HG02885 (cell line): ENCODE measurements at regions not wholly inside any gene's neighbourhood (a gene's known extent, or its start where the extent isn't known, plus 50 kb on each side); places are given as distances from the start of the nearest gene placed in this dataset.
"Not testable (repeated sequence)": the region's sequence is repeated elsewhere in the genome, so short reads cannot be mapped to it uniquely, and the experiment has no call there.

Experiments
- ATAC-seq: cut with Tn5 transposase; IDR thresholded peaks from one replicate; pipeline ENCODE4 v1.9.1; 2021; ENCODE audit warnings: mild to moderate bottlenecking; ENCODE audit not compliant: unreplicated experiment, poor library complexity

GRCh38 chr7:51455086-51455485 lies 138.5 kb upstream of the COBL start:
- no peak for ATAC-seq

- no peak for ATAC-seq
Measured at GRCh38 chr7:51452694-51453093, 136.1 kb upstream of the COBL start.

GRCh38 chr7:51451751-51452476 lies 135.3 kb upstream of the COBL start:
- no peak for ATAC-seq

GRCh38 chr7:51450541-51450940 lies 133.9 kb upstream of the COBL start:
- ATAC-seq = no peak

- no peak for ATAC-seq
Measured at GRCh38 chr7:51446785-51447184, 130.2 kb upstream of the COBL start.

- ATAC-seq = no peak
Measured at GRCh38 chr7:51446356-51446755, 129.7 kb upstream of the COBL start.

GRCh38 chr7:51444936-51445335 lies 128.3 kb upstream of the COBL start:
- no peak for ATAC-seq

- ATAC-seq = no peak
Measured at GRCh38 chr7:51430480-51431086, 114.0 kb upstream of the COBL start.

- ATAC-seq = no peak
Measured at GRCh38 chr7:51428217-51428887, 111.7 kb upstream of the COBL start.

GRCh38 chr7:51426163-51426562 lies 109.6 kb upstream of the COBL start:
- ATAC-seq = no peak

- ATAC-seq = not testable (repeated sequence)
Measured at GRCh38 chr7:51409934-51410333, 93.3 kb upstream of the COBL start.

GRCh38 chr7:51397608-51398007 lies 81.0 kb upstream of the COBL start:
- ATAC-seq = not testable (repeated sequence)

- not testable (repeated sequence) for ATAC-seq
Measured at GRCh38 chr7:51393003-51393402, 76.4 kb upstream of the COBL start.

GRCh38 chr7:51389952-51390351 lies 73.3 kb upstream of the COBL start:
- not testable (repeated sequence) for ATAC-seq

- not testable (repeated sequence) for ATAC-seq
Measured at GRCh38 chr7:51389216-51389812, 72.7 kb upstream of the COBL start.

GRCh38 chr7:51388241-51388640 lies 71.6 kb upstream of the COBL start:
- not testable (repeated sequence) for ATAC-seq

- not testable (repeated sequence) for ATAC-seq
Measured at GRCh38 chr7:51386806-51387568, 70.4 kb upstream of the COBL start.

GRCh38 chr7:51386184-51386583 lies 69.6 kb upstream of the COBL start:
- not testable (repeated sequence) for ATAC-seq

GRCh38 chr7:51382243-51382642 lies 65.6 kb upstream of the COBL start:
- not testable (repeated sequence) for ATAC-seq

GRCh38 chr7:51376420-51377092 lies 59.9 kb upstream of the COBL start:
- no peak for ATAC-seq
